GM13976 (cell line): ENCODE measurements at regions not wholly inside any gene's neighbourhood (a gene's known extent, or its start where the extent isn't known, plus 50 kb on each side); places are given as distances from the start of the nearest gene placed in this dataset.

Source experiments
- DNase-seq: peaks from one replicate; pipeline ENCODE4 v3.0.0; 2012; ENCODE audit warnings: low spot score
- in situ Hi-C: fragments of 300-500 bp; cut with MboI; formaldehyde crosslinking; loops from one replicate; pipeline ENCODE4 v1.12.0; 2022; ENCODE audit warnings: low sequenced_read_pairs, mixed read lengths, inconsistent platforms; ENCODE audit not compliant: unreplicated experiment
- TF ChIP-seq, protein P1 (sequence below): IDR thresholded peaks from 2 replicates; pipeline ENCODE4 v1.5.1; 2012; ENCODE audit warnings: borderline replicate concordance, mild to moderate bottlenecking; ENCODE audit not compliant: insufficient read depth; ENCODE audit errors: extremely low read depth, missing control alignments, control extremely low read depth

DNA sequence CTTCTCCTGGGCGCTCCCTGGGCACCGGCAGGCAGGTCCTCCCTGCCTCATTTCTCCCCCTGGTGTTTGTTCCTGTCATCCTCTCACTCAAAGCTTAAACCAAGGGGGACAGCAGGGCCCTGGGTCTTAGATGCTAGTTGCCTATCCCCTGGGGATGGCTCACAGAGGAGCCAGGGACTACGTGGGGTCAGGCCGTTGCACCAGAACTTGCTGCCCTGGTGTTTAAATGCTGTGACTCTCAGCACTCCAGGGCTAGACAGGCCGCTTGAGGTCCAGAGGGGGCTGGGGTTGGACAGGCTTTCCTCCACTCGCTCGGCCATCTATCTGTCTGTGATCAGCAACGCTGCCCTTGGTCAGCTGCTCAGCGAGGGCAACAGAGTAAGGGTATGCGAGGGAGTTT is 340.3 kb downstream of the CXCL12 start:
- DNase-seq = no peak
- in situ Hi-C loops = loop anchor here (25.0 kb wide), 1 partner anchor 357 kb away; no protein-coding TSS in a partner anchor
- TF ChIP-seq, protein P1, sequence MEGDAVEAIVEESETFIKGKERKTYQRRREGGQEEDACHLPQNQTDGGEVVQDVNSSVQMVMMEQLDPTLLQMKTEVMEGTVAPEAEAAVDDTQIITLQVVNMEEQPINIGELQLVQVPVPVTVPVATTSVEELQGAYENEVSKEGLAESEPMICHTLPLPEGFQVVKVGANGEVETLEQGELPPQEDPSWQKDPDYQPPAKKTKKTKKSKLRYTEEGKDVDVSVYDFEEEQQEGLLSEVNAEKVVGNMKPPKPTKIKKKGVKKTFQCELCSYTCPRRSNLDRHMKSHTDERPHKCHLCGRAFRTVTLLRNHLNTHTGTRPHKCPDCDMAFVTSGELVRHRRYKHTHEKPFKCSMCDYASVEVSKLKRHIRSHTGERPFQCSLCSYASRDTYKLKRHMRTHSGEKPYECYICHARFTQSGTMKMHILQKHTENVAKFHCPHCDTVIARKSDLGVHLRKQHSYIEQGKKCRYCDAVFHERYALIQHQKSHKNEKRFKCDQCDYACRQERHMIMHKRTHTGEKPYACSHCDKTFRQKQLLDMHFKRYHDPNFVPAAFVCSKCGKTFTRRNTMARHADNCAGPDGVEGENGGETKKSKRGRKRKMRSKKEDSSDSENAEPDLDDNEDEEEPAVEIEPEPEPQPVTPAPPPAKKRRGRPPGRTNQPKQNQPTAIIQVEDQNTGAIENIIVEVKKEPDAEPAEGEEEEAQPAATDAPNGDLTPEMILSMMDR = no peak

- in situ Hi-C loops = loop anchor here (25.0 kb wide), 1 partner anchor 357 kb away; no protein-coding TSS in a partner anchor
- TF ChIP-seq, protein P1 = no peak
- DNase-seq = no peak
These were observed 341.1 kb downstream of the CXCL12 start for GRCh38 chr10:44043646-44044375.

GRCh38 chr10:44042926-44043602 is 341.8 kb downstream of the CXCL12 start:
- in situ Hi-C loops = loop anchor here (25.0 kb wide), 1 partner anchor 356 kb away; no protein-coding TSS in a partner anchor
- DNase-seq = no peak
- TF ChIP-seq, protein P1 = no peak

- no peak for DNase-seq
- in situ Hi-C loops = loop anchor here (25.0 kb wide), 1 partner anchor 355 kb away; no protein-coding TSS in a partner anchor
- TF ChIP-seq, protein P1 = no peak
These were observed 342.7 kb downstream of the CXCL12 start for GRCh38 chr10:44042075-44042770.

DNA sequence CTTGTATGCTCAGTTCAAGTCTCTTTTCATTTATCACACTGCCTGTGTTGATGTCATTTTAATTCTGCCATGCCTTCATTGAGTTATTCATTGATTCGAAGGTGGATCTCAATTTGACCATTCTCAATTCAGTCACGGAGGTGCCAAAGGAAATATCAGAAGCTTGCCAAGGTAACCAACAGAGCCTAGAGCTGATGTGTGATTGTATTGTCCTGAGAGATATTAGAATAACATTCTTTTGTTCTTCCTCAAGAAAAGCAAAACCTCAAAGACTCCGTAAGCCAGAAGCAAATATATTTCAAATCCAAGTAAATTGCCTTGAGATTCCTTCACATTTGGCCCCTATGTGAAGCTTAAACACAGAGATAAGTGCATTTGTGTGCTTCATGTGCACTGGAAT is 345.3 kb downstream of the CXCL12 start:
- DNase-seq = no peak
- TF ChIP-seq, protein P1 = no peak
- in situ Hi-C loops = loop anchor here (25.0 kb wide), 1 partner anchor 352 kb away; no protein-coding TSS in a partner anchor

- in situ Hi-C loops = loop anchor here (25.0 kb wide), 1 partner anchor 349 kb away; no protein-coding TSS in a partner anchor
- TF ChIP-seq, protein P1 = no peak
- DNase-seq = no peak
These were observed 348.5 kb downstream of the CXCL12 start for GRCh38 chr10:44036425-44036824.
